NCI-H526 (cell line): ENCODE measurements at regions not wholly inside any gene's neighbourhood (a gene's known extent, or its start where the extent isn't known, plus 50 kb on each side); places are given as distances from the start of the nearest gene placed in this dataset.

Experiments
- DNase-seq, 2 experiments: peaks; one replicate each; lab custom pipeline; 2025; lab: John Stamatoyannopoulos, UW

GRCh38 chr14:101481557-101481956 lies 79.7 kb upstream of the DIO3 start:
- DNase-seq = no peak

GRCh38 chr14:101482066-101482465 lies 79.2 kb upstream of the DIO3 start:
- no peak for DNase-seq

- no peak for DNase-seq
These were observed 77.5 kb upstream of the DIO3 start for GRCh38 chr14:101483829-101484228.

GRCh38 chr14:101489092-101489760 lies 72.1 kb upstream of the DIO3 start:
- no peak for DNase-seq

- DNase-seq = no peak
These were observed 70.5 kb upstream of the DIO3 start for GRCh38 chr14:101490771-101491170.

- DNase-seq = no peak
These were observed 69.5 kb upstream of the DIO3 start for GRCh38 chr14:101491841-101492240.

GRCh38 chr14:101492716-101493115 lies 68.6 kb upstream of the DIO3 start:
- DNase-seq = no peak

- no peak for DNase-seq
These were observed 66.5 kb upstream of the DIO3 start for GRCh38 chr14:101494826-101495225.

GRCh38 chr14:101495284-101495683 lies 66.0 kb upstream of the DIO3 start:
- DNase-seq = no peak

GRCh38 chr14:101495827-101496775 lies 65.2 kb upstream of the DIO3 start:
- no peak for DNase-seq

- no peak for DNase-seq
These were observed 64.3 kb upstream of the DIO3 start for GRCh38 chr14:101496776-101497683.

GRCh38 chr14:101497684-101498525 lies 63.4 kb upstream of the DIO3 start:
- no peak for DNase-seq

GRCh38 chr14:101498526-101498860 lies 62.8 kb upstream of the DIO3 start:
- no peak for DNase-seq

GRCh38 chr14:101499080-101499479 lies 62.2 kb upstream of the DIO3 start:
- no peak for DNase-seq

- no peak for DNase-seq
These were observed 61.8 kb upstream of the DIO3 start for GRCh38 chr14:101499513-101499912.

GRCh38 chr14:101500061-101500460 lies 61.2 kb upstream of the DIO3 start:
- DNase-seq = no peak

- DNase-seq = no peak
These were observed 60.6 kb upstream of the DIO3 start for GRCh38 chr14:101500681-101501080.

GRCh38 chr14:101501341-101501740 lies 60.0 kb upstream of the DIO3 start:
- DNase-seq = no peak

GRCh38 chr14:101501858-101502615 lies 59.3 kb upstream of the DIO3 start:
- no peak for DNase-seq

- DNase-seq = no peak
These were observed 58.4 kb upstream of the DIO3 start for GRCh38 chr14:101502761-101503392.
